Muscle of arm (tissue), 1 donor: ENCODE measurements at regions not wholly inside any gene's neighbourhood (a gene's known extent, or its start where the extent isn't known, plus 50 kb on each side); places are given as distances from the start of the nearest gene placed in this dataset.

ENCODE experiments used
- DNase-seq: peaks from one replicate; pipeline ENCODE4 v3.0.0-alpha.2; 2013

- no peak for DNase-seq
These were observed 70.7 kb downstream of the C16orf95 start for GRCh38 chr16:87246269-87247065.

- DNase-seq, result no peak
These were observed 68.5 kb downstream of the C16orf95 start for GRCh38 chr16:87248714-87249113.

GRCh38 chr16:87249425-87249824 lies 67.8 kb downstream of the C16orf95 start:
- no peak for DNase-seq

DNA sequence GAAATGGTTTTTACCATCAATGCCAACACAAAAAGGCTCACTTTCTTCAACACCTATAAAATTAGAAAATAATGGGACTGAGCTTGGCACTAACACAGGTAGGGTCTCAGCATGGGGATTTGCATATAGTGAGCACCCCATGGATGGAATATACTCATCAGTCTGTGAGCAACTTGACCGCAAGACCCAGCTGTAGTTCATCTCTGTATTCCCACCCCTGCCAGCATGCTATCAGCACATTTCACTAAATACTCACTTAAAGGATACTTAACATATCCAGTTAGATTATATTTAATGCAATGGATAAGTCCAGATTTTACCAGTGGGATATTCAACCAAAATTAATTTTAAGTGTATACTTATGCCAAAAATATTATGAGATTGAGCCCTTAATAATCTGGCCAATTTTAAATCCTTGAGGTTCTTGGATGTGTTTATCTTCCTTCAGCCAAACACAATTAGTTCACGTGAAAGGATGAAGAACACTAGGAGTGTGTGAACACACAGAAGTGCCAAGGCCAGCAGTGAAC lies 66.7 kb downstream of the C16orf95 start:
- no peak for DNase-seq

DNA sequence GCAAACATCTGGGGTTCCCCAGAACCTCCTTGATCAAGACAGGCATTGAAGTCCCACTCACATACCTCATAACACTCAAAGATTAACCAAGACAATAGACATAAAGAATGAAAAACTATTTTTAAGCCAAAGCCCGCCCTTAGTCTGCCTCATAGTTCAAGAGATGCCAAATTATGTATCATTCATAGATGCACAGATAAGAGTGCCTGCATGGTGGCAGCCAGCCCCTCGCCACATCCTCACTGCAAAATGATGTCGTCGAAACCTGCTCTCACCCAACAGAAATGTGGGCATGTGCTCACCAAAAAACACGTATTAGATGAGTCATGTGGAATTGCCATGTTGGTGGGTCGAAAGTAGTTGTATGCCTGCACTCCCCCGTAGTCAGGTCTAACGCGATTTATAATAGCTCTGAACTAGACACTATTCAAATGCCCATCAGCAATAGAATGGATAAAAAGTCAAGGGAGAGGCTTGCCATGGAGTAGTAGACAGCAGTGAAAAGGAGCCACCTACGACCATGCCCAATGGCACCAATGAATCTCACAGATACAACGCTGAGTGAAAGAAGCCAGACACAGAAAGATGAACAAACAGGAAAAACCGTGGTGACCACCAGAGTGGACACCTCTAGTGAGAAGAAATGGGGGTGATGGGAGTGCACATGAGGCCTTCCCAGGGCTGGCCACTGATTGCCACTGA lies 64.8 kb downstream of the C16orf95 start:
- no peak for DNase-seq
